SU-DHL-6 (cell line): ENCODE measurements at regions not wholly inside any gene's neighbourhood (a gene's known extent, or its start where the extent isn't known, plus 50 kb on each side); places are given as distances from the start of the nearest gene placed in this dataset.

ENCODE experiments used
- H2AFZ ChIP-seq: fragments of 200-600 bp; sonication (generic); 2 replicates; pipeline ENCODE4 v1.6.1; 2014; ENCODE audit warnings: low read depth, mild to moderate bottlenecking, moderate library complexity, mixed read lengths, antibody characterized with exemption, low read length; ENCODE audit not compliant: severe bottlenecking
- H3F3A ChIP-seq: fragments of 200-600 bp; shearing (Covaris generic); 2 replicates; pipeline ENCODE4 v1.6.0; 2016; ENCODE audit warnings: antibody characterized with exemption, mild to moderate bottlenecking; ENCODE audit not compliant: insufficient read depth
- H3K27ac ChIP-seq: fragments of 200-600 bp; sonication (generic); 2 replicates; pipeline ENCODE4 v1.5.1; 2016; ENCODE audit warnings: low read depth, mild to moderate bottlenecking, low read length, moderate library complexity, mixed read lengths
- H3K27me3 ChIP-seq: fragments of 200-600 bp; sonication (generic), shearing (Covaris generic); 2 replicates; pipeline ENCODE4 v1.6.0; 2014; ENCODE audit warnings: mild to moderate bottlenecking, low read length
- H3K36me3 ChIP-seq: fragments of 200-600 bp; sonication (generic); 2 replicates; pipeline ENCODE4 v1.6.1; 2014; ENCODE audit warnings: mild to moderate bottlenecking, low read length, mixed read lengths
- H3K4me2 ChIP-seq: fragments of 300-600, 200-600 bp; shearing (Covaris generic), sonication (generic); 2 replicates; pipeline ENCODE4 v1.6.0; 2014; ENCODE audit warnings: low read length, low read depth, mild to moderate bottlenecking; ENCODE audit not compliant: poor library complexity, severe bottlenecking
- H3K4me3 ChIP-seq: fragments of 200-600 bp; sonication (generic); 2 replicates; pipeline ENCODE4 v1.5.1; 2014; ENCODE audit warnings: antibody characterized with exemption, low read length, mild to moderate bottlenecking, mixed read lengths; ENCODE audit not compliant: insufficient read depth, poor library complexity, severe bottlenecking
- H3K79me2 ChIP-seq: fragments of 200-600 bp; sonication (generic); 2 replicates; pipeline ENCODE4 v1.6.1; 2014; ENCODE audit warnings: mild to moderate bottlenecking, low read length, moderate library complexity; ENCODE audit not compliant: insufficient read depth
- H3K9ac ChIP-seq: fragments of 200-600 bp; sonication (generic); 2 replicates; pipeline ENCODE4 v1.7.0; 2014; ENCODE audit warnings: mild to moderate bottlenecking, low read length
- H3K9me2 ChIP-seq: fragments of 200-600 bp; sonication (generic); replicated peaks from 2 replicates; pipeline ENCODE4 v1.6.1; 2014; ENCODE audit warnings: low read length; ENCODE audit not compliant: insufficient read depth
- H3K9me3 ChIP-seq: fragments of 200-600 bp; sonication (generic); 2 replicates; pipeline ENCODE4 v1.6.1; 2014; ENCODE audit warnings: low read length, mixed read lengths; ENCODE audit not compliant: insufficient read depth
- H4K20me1 ChIP-seq: fragments of 200-600 bp; sonication (generic); 2 replicates; pipeline ENCODE4 v1.6.1; 2014; ENCODE audit warnings: low read depth, mild to moderate bottlenecking, antibody characterized with exemption, low read length, moderate library complexity, mixed read lengths
- EZH2phosphoT487 ChIP-seq: fragments of 200-600 bp; sonication (generic), shearing (Covaris generic); conservative IDR thresholded peaks from 2 replicates; pipeline ENCODE4 v1.6.1; 2018; ENCODE audit warnings: mild to moderate bottlenecking, antibody characterized with exemption, low read length, moderate library complexity, mixed read lengths
- TF ChIP-seq, protein P1 (sequence below): fragments of 200-600 bp; sonication (generic); IDR thresholded peaks from one replicate; pipeline ENCODE4 v1.5.1; 2017; ENCODE audit warnings: antibody characterized with exemption, mild to moderate bottlenecking, low read length, moderate library complexity; ENCODE audit not compliant: insufficient read depth, poor library complexity, severe bottlenecking

- Histone ChIP-seq H4K20me1 (no peaks in the 10 kb centered on the region), H3K4me3 (no peak overlapping the region), H3K27me3 (no peaks in the 10 kb centered on the region), H2AFZ (no peak overlapping the region), H3K79me2 (no peaks in the 10 kb centered on the region), H3K9me2 (no peaks in the 10 kb centered on the region), H3K9me3 (no peaks in the 10 kb centered on the region), H3K4me2 (no peak overlapping the region), H3K27ac (no peak overlapping the region), H3F3A (no peaks in the 10 kb centered on the region), H3K36me3 (no peaks in the 10 kb centered on the region), H3K9ac (no peak overlapping the region)
- no peak for TF ChIP-seq EZH2phosphoT487
- TF ChIP-seq, protein P1, sequence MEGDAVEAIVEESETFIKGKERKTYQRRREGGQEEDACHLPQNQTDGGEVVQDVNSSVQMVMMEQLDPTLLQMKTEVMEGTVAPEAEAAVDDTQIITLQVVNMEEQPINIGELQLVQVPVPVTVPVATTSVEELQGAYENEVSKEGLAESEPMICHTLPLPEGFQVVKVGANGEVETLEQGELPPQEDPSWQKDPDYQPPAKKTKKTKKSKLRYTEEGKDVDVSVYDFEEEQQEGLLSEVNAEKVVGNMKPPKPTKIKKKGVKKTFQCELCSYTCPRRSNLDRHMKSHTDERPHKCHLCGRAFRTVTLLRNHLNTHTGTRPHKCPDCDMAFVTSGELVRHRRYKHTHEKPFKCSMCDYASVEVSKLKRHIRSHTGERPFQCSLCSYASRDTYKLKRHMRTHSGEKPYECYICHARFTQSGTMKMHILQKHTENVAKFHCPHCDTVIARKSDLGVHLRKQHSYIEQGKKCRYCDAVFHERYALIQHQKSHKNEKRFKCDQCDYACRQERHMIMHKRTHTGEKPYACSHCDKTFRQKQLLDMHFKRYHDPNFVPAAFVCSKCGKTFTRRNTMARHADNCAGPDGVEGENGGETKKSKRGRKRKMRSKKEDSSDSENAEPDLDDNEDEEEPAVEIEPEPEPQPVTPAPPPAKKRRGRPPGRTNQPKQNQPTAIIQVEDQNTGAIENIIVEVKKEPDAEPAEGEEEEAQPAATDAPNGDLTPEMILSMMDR, result no peak
These were observed 251.6 kb downstream of the BCL2 start for GRCh38 chr18:63067939-63068338.

- H3K4me3 ChIP-seq, result no peak overlapping the region
These were observed 254.4 kb downstream of the BCL2 start for GRCh38 chr18:63065172-63065571.

DNA sequence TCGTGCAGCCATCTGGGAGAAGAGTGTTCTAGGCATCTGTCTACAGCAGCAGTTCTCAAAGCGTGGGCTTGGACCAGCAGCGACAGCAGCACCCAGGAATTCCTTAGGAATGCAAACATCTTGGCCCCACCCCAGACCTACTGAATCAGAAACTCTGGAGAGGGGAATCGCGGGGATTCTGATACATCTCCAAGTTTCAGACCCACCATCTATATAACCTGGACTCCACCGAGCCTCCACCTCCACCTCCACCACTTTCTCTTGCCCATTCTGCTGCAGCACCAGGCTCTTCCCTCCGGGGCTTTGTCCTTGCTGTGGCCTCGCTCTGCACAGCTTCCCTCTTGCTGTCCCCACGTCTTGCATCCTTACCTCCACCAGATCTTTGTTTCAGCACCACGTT is 256.4 kb downstream of the BCL2 start:
- Histone ChIP-seq H3K9ac (no peak overlapping the region), H3K27me3 (no peaks in the 10 kb centered on the region), H3K4me3 (no peak overlapping the region), H3F3A (no peaks in the 10 kb centered on the region), H3K36me3 (no peaks in the 10 kb centered on the region), H2AFZ (no peak overlapping the region), H3K4me2 (no peak overlapping the region), H3K9me2 (no peaks in the 10 kb centered on the region), H4K20me1 (no peaks in the 10 kb centered on the region), H3K9me3 (no peaks in the 10 kb centered on the region), H3K27ac (no peak overlapping the region), H3K79me2 (no peaks in the 10 kb centered on the region)
- TF ChIP-seq, protein P1, result no peak
- no peak for TF ChIP-seq EZH2phosphoT487

More at GRCh38 chr18:63065172-63065571, 254.4 kb downstream of the BCL2 start:
- Histone ChIP-seq H4K20me1 (no peaks in the 10 kb centered on the region), H3K9me3 (no peaks in the 10 kb centered on the region), H3K36me3 (no peaks in the 10 kb centered on the region), H3K27me3 (no peaks in the 10 kb centered on the region), H3K9me2 (no peaks in the 10 kb centered on the region), H2AFZ (peak overlapping the region; percentile 46), H3F3A (no peaks in the 10 kb centered on the region), H3K4me2 (no peak overlapping the region), H3K9ac (no peak overlapping the region), H3K27ac (no peak overlapping the region), H3K79me2 (no peaks in the 10 kb centered on the region)
- TF ChIP-seq, protein P1, result no peak
- TF ChIP-seq EZH2phosphoT487, result no peak
